Gastrocnemius medialis (tissue), 4 donors: ENCODE measurements at regions not wholly inside any gene's neighbourhood (a gene's known extent, or its start where the extent isn't known, plus 50 kb on each side); places are given as distances from the start of the nearest gene placed in this dataset.

Source experiments
- POLR2A ChIP-seq, 2 donors: fragments of 450-650 bp; IDR thresholded peaks; one replicate each; pipeline ENCODE4 v1.6.1; 2017; ENCODE audit warnings: antibody characterized with exemption in 2 of 2, mild to moderate bottlenecking in 2 of 2, moderate library complexity in 2 of 2
- TF ChIP-seq, protein P1 (sequence below), 5 experiments: fragments of 450-650 bp in 3 of 5; fragments of 200-600 bp in 2 of 5; sonication (generic) in 2 of 5; IDR thresholded peaks in 4 of 5; conservative IDR thresholded peaks in 1 of 5; 1 replicate in 4 of 5; 2 replicates in 1 of 5; pipeline ENCODE4 v1.5.1; 2016 to 2019; ENCODE audit warnings: antibody characterized with exemption in 5 of 5, mild to moderate bottlenecking in 3 of 5, moderate library complexity in 3 of 5

DNA sequence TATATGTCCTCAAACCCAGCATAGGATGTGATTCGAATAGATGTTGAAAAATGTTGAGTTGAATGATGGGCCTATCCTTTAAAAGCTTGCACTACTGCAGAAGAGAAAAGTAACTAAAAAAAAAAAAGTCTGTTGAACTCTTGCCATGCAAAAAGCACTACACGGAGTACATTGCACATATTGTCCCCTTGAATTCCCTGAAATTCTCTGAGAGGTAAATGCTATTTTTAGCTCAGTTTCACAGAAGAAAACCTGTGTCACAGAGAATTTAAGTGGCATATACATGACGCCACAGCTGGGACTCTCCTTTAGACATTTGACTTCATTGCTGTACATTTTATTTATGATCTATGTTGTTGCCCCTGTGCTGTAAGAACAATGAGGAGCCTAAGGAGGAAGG lies 583.8 kb downstream of the SOX6 start:
- no peak for TF ChIP-seq POLR2A (IDR thresholded peaks at IDR 0.05)
- TF ChIP-seq, protein P1, sequence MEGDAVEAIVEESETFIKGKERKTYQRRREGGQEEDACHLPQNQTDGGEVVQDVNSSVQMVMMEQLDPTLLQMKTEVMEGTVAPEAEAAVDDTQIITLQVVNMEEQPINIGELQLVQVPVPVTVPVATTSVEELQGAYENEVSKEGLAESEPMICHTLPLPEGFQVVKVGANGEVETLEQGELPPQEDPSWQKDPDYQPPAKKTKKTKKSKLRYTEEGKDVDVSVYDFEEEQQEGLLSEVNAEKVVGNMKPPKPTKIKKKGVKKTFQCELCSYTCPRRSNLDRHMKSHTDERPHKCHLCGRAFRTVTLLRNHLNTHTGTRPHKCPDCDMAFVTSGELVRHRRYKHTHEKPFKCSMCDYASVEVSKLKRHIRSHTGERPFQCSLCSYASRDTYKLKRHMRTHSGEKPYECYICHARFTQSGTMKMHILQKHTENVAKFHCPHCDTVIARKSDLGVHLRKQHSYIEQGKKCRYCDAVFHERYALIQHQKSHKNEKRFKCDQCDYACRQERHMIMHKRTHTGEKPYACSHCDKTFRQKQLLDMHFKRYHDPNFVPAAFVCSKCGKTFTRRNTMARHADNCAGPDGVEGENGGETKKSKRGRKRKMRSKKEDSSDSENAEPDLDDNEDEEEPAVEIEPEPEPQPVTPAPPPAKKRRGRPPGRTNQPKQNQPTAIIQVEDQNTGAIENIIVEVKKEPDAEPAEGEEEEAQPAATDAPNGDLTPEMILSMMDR (IDR thresholded peaks at IDR 0.05 in 4 of 5, conservative IDR thresholded peaks at IDR 0.05 in 1 of 5): no peak
